HG03039 (cell line): ENCODE measurements at regions not wholly inside any gene's neighbourhood (a gene's known extent, or its start where the extent isn't known, plus 50 kb on each side); places are given as distances from the start of the nearest gene placed in this dataset.

Experiments
- ATAC-seq: cut with Tn5 transposase; IDR thresholded peaks from one replicate; pipeline ENCODE4 v1.9.1; 2021; ENCODE audit warnings: mild to moderate bottlenecking, moderate library complexity; ENCODE audit not compliant: unreplicated experiment

DNA sequence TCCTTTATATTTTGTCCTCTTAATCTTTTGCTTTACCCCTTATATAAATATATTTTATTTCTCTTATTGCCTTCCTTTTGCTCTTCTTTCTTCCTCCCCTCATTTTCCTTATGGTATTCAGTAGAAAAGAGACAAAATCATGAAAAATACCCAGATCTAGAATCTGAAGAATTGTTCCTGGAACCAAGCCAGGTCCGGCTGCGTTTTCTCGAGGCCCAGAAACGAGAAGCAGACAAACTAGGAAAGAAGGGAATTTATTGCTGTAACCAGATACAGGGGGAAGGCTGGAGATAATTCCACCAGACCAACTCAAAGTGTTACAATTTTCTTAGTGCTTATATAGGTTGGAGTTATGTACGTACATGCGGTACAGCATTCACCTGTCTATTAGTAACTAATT is 328.7 kb downstream of the GABRG1 start:
- ATAC-seq = no peak

DNA sequence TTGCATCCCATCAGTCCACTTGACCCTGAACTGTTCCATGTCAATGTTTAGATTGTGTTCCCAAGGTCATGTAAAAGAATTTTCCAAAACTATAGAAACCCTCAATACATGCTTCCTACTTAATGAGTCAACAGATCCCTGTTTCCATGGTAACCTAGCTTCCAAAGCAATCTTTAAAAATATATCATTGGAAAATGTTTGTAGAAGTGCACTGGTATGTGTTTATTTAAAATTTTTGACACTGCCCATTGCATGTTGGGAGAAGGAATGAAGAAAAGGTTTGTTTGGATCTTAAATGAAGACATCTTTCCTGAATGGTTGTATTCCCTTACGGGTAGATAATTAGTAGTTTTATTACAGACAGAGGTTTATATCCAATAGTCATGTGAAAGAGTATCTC is 345.3 kb downstream of the GABRG1 start:
- ATAC-seq = no peak

DNA sequence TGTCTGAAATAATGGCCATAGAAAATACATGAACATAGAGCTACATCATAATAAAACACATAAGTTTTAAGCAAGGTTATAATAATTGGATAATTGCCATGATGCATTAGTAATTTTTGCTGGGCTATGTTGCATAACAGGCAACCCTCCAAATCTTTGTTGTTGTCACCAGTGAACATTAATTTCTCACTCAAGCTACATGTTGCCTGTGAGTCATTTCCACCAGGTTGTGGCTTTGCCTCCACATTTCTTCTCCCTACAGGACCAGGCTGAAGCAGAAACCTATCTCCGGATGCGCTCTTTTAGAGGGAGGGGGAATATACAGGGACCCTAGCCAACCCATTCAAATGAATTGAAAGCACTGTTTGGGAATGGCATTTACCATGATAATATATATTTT is 347.7 kb downstream of the GABRG1 start:
- no peak for ATAC-seq

DNA sequence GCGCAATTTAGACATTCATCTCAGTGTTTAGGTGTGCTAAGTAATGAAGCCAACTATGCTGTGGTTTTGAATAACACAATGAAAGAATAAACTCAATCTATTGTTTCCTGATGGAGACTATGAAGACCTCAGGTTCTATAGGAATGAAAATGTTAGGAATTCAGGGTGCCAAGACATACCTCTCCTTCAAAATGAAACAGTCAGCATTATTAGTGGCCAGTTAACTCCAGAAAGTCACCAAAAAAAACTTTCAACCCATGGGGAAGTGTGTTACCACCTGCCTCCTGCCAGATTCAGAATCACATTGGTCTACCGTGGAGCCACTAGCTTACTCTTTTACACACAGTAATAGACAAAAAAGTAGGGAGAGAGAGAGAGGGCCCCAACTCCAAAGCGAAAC is 352.9 kb downstream of the GABRG1 start:
- no peak for ATAC-seq

DNA sequence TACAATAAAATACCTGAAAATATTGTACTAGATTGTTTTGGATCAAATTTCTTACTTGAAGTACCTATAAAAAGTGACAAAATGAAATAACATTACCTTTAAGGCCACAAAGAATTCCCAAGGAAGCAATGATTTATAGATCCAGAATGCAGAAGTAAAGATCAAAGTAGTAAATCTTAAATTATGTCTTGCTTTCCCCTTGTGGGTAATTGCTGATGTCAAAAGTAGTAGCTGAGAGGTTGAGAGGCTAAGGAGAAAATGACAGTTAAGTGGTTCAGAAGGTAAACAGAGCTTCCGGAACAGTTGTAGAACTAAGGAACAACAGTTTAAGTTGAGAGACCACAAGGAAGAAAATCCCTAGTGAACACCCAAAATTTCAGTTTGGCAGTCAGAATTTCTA is 358.3 kb downstream of the GABRG1 start:
- ATAC-seq = no peak

DNA sequence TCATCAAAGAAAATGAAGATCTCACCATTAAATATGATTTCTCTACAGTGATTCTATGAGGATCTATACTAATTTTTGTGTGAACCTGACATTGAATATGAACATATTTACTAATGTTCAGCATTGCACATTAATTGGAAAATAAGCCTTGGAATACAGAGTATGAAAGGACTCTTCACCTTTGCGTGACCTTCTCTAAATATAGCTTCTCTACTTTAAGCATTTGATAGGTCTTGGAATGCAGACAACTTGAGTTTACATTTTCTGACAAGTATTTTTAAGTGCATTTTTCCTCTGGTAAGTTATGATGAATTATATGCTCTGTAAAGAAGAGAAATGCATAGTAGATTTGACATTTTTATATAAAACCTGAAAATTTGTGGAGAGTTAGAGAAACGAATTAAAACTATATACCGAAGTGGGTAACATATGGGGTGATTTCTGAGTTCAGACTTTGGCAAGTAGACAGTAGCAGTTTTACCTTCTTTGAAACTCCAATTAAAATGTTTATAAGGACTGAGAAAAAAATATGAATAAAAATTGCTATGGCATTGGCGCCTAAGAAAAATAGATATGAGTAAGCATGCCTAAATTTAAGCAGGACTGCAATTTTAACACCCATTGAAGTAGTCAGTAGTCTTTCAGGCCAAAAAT is 371.9 kb downstream of the GABRG1 start:
- ATAC-seq = no peak

DNA sequence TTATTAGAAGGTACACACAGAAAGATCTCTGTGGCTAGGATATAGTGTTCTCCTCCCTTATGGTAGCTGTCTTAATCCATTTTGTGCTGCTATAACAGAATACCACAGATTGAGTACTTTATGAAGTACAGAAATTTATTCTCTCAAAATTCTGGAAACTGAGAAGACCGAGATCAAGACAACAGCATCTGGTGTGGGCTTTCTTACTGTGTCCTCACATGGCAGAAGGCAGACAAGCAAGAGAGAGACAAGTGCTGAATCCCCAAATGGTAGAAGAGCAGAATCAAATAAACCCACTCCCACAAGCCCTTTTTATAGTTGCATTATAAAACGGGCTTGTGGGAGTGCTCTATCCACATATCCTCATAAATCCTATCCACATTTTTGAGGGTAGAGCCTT is 373.1 kb downstream of the GABRG1 start:
- ATAC-seq = no peak

DNA sequence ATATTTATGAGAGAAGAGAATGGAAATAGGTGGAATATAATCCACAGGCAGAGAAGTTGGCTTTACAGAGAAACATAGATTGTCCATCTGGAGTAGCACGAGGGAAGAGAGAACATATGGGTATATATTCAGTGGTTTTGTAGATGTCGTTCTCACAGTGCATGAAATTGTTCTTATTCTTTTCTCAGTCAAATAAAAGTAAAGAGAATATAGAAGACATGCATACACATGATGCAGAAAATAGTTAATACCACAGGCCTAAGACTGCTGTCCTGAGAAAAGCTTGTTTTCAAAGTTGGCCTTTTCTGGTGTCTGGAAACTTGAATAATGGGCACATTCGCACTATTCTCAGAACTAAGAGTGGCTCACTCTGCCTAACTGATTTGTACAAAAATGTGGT is 378.1 kb downstream of the GABRG1 start:
- ATAC-seq = no peak

DNA sequence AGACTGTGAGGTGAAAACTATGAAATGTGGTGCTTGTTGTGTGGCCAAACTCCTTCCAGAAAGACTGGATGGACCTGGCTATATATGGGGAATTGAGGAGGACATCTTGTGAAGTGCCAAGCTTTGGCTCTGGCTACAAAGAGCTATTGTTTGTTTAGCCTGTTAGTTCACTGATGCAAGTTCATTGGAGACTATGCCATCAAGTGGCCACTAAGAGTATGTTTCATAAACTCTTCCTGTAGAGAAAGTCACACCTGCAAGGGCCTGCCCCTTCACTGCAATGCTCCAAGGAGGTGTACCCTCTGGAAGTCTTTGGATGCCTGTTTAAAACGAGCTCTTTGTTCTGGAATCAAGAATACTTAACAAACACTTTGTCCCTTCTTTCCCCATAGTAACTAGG is 382.0 kb downstream of the GABRG1 start:
- no peak for ATAC-seq

DNA sequence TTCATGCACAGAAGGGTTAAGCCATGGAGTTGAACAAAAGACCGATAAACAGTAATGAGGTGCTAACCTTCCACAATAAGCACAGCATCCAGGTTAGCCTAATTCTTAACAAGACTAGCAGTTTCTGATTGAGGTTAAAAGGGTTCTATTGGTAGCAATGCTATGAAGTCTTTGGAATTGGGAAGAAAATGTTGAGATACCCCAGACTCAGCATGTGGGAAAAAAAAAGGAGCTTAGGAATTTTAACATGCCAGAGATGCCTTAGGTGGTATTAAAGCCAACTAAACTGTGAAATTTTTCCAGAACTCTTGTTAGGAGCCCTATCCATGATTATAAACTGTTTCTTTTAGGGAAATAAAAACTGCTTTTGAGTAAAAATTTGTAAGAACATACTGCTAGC is 391.7 kb downstream of the GABRG1 start:
- ATAC-seq = no peak

DNA sequence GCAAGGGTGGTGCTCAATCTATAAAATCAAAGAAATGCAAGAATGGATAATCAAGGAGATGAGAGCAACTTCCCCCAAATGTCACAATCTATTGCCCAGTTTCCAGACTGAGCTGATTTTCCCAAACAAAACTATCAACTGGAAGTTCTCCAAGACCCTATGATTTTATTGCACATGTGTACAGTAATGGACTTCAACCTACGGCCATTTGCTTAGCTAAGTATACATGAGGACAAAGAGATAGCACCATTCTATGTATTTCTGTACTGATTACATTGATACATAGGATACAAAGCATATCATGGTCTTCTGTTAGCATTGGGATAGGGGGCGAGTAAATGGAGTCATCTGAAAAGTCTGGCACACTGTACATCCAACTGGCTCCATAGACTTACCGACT is 407.8 kb downstream of the GABRG1 start:
- ATAC-seq = no peak

DNA sequence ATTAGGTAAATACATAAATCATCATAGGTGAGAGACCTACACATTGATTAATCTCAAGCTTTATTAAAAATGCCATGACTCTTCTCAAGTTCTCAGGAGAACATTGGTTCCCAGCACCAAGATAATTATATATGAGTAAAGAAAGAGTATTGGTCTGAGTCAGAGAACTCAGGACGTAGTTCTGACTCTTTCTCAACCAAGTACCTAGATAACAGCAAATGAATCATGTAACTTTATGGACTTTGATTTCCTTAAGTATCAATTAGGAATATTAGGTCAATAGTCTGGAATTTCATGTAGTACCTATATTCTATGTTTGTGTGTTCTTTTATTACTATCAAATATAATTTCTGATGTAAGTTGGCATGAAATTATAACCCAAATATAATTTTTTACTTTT is 409.9 kb downstream of the GABRG1 start:
- no peak for ATAC-seq

DNA sequence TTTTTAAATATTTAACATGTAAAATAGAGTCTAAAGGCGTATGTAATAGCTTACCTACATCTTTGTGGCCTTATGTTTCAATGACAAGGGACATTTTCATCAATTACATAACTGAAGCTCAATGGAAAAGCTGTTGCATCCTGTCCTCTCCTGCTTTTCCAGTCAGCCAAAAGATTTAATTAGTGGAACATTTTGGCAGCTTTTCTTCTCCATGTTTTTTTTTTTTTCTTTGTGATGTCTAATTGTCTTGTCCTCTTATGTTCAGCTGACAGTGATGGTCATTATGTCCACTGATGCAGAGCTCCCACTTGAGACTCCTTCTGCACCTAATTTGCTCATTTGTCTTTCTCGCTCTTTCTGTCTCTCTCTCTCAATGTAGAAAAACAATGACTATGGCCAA is 422.2 kb downstream of the GABRG1 start:
- ATAC-seq = no peak

DNA sequence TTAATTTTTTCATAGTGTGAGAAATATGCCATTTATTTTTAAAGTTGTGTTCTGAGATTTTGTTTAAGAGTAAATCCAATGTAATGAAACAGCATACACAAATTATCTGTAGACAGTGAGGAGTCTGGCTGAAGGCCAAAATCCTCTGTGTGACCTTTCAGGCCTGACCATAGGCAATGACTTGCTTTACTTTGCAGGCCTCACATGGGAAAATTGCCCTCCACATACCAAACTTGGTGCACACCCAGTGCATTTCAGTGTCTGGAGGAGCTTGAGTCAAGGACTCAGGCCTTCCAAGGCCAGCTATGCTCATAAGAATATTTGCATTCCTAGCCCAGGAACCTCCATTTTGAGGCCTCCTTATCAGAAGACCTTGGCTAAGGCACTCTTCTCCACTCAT is 430.1 kb downstream of the GABRG1 start:
- no peak for ATAC-seq

DNA sequence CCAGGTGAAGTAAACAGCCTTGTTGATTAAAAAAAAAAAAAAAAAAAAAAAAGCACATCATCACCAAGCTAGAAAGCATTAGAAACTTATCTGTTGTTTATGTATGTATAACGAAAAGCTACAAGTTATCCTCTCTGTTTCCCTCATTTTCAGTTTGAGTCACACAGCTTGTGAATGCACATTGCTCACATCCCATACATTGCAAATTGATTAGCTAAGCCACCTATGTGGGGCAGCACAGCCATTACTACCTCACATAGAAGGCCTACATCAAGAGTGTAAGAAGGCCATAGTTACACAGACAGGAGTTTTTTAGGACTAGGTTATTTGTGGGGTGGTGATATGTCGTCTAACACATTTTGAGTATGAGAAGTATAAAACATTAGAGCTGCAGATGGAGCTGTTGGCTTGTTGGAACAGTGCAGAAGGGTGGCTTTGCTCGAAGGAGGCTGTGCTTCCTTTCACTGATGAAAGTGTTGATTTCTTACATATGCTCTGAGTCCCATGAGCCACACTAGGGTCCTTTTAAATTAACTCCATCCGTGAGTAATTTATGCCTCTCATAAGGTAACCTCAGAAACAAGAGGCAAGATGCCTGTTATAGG is 431.6 kb downstream of the GABRG1 start:
- no peak for ATAC-seq

DNA sequence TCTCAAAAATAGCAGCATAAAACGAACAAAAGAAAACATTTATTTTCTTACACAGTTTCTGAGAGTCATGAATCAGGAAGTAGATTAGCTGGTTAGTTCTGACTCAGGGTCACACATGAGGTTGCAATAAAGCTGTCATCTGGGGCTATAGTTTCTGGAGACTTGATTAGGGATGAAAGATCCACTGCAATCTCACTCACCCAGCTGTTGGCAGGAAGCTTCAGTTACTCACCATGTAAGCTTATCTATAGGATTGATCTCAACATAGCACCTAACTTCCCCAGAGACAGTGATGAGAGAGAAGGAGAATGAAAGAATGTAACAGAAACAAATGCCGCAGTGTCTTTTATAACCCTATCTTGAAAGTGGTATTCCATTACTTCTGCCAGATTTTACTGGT is 435.5 kb downstream of the GABRG1 start:
- ATAC-seq = no peak

DNA sequence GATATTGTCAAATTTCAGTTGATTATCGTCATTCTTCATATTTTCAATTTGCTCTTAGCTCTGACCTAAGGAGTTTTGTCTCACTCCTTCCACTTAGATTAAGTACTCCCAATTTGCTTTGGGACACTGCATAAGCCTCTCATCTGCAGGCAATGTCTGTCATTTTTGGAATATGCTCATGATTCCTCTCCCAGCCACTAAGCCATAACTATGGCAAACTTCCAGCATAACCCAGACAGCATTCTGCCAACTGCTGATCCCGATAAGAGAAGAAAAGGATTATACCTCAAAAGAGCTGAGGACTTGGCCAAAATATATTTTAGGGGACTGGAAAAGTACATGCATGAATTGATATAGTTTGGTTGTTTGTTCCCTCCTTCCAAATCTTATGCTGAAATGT is 444.4 kb downstream of the GABRG1 start:
- ATAC-seq = no peak

DNA sequence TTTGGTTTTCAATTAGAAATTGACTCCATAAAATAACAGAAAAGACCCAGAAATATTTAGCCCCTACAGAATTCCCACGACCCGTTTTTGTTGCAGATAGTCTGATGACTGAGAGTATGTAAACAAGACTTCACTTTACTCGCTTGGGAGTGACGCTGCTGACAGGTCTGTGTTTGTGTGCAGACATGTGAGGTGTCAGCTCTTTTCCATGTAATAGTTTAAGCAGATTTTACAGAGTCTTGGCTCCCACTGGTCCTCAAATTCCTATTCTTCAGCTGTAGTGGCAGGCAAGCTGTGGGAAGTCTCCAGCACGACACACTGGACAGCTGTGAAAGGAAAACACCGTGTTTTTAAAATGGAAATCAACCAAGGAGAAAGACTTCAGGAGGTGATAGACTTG is 455.7 kb downstream of the GABRG1 start:
- ATAC-seq = no peak

DNA sequence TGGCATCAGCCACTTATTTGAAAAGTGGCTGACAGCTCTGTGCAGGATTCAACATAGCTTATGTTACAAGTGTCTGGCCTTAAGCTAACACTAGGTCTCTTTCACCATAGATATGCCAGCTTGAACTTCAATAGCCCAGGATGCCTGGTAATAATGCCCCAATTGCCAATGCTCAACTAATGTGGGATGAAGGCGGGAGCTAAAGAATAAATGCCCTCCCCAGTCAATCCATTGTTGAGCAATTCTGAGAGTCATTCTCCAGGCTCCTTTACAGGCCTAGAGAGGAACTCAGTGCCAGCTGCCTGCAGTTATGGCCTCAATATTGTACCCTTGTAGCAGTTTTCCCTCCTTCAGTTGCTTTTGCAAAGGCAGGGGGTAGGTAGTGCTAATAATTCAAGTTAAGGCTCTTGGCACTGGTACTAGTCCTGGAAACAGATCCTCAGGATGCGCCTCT is 460.2 kb downstream of the GABRG1 start:
- no peak for ATAC-seq

DNA sequence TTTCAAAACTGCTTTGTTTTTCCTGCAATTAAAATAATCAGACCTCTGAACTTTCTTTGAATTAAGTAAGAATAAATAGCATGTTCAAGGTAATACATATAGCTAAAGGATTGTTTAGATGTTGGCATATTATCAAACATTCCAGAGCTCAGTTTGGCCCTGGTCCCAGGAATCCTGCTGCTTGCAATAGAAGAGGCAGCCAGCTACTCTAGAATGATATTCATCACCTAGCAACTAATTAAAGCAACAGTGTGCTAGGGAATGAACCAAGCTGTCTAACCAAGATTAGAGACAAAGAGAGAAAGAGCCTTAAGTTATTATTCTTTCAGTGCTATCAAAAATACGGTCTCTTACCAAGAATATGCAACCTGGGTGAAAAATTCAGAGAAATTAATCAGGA is 460.9 kb downstream of the GABRG1 start:
- no peak for ATAC-seq

DNA sequence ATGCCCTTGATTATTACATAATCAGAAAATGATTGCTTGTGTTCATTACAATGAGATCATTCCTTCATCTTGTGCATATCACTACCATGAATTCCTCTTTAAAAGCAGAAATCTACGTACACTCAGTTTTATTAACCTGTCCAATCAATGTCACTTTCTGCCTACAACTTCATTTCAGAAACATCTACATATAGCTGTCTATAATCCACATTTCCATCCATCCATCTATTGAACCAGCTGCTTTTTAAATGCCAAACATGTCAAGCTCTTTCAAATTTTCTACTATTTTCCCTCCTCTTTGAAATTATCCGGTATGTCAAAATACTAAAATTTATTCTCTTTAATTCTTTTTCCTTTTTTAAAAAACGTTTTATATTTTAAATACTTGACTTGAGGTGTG is 462.0 kb downstream of the GABRG1 start:
- ATAC-seq = no peak

DNA sequence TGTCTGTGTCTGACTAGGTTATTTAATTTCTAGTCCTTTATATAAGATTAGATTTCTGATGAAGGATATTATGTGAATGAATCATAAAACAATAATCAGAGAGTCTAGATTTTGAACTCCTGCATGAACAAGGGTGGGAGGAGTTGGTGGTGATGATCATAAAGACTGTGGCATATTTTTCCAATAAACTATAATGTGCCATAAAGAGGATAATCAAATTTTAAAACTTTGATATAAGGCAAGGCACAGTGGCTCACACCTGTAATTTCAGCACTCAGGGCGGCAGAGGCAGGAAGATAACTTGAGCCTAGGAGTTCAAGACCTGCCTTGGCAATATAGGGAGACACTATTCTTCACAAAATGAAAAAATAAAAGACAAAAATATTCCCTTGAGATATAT is 473.3 kb downstream of the GABRG1 start:
- ATAC-seq = no peak

DNA sequence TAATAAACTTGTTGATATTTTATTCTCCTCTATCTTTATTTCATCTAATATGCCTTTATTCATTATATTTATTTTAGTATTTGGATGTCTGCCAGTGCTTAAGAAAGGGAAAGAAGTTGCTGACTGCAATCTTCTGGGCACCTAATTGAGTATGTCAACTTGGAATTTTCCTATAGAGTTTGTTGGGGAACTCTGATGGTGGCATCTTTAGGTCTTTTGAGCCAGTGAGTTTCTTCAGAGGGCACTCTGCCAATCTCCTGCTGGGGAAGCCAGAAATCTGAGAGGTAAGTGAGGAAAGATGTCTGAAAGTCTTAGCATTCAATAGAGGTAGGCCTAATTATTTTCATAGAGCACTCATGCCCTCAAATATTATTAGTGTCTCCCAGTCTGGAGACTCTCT is 475.0 kb downstream of the GABRG1 start:
- ATAC-seq = no peak
